A549 (cell line): ENCODE measurements at regions not wholly inside any gene's neighbourhood (a gene's known extent, or its start where the extent isn't known, plus 50 kb on each side); places are given as distances from the start of the nearest gene placed in this dataset.

Experiments used
- ATAC-seq, 2 experiments: fragments of 200-7000 bp in 1 of 2; fragments of >200 bp in 1 of 2; cut with Nextera tagmentation in 1 of 2; cut with Tn5 transposase in 1 of 2; 3 replicates each; pipeline versions ENCODE4 v1.8.0 to v1.9.1; 2018 to 2020; ENCODE audit warnings: mild to moderate bottlenecking in 1 of 2, moderate library complexity in 1 of 2
- CTCF ChIA-PET: fragments of 300-600 bp; sonication (Branson Sonifier 250); formaldehyde crosslinking; extraction: SDS; loops from one replicate; lab custom pipeline; 2021; ENCODE audit warnings: antibody characterized with exemption, inconsistent platforms; lab: Yijun Ruan, JAX
- POLR2A ChIA-PET: fragments of 350-600 bp; formaldehyde crosslinking; extraction: SDS; loops from one replicate; lab custom pipeline; 2021; ENCODE audit warnings: antibody characterized with exemption, inconsistent platforms; lab: Yijun Ruan, JAX
- DNase-seq, 2 experiments: peaks; one replicate each; pipeline versions ENCODE4 v3.0.0 to v3.0.0-alpha.2; 2011 to 2016; ENCODE audit warnings: low read depth in 1 of 2, low spot score in 1 of 2
- FAIRE-seq: peaks from 2 replicates; lab custom pipeline; 2011; peaks lifted over from hg19 to GRCh38; lab: Jason Lieb, UNC
- H3K27ac ChIP-seq, 2 experiments: fragments of >200 bp; sonication (Bioruptor Twin); formaldehyde crosslinking; 3 replicates each; pipeline ENCODE4 v1.5.1; 2016 to 2017
- H3K4me1 ChIP-seq: fragments of >200 bp; sonication (Bioruptor Twin); formaldehyde crosslinking; 3 replicates; pipeline ENCODE4 v1.6.1; 2016
- H3K4me2 ChIP-seq: fragments of >200 bp; sonication (Bioruptor Twin); formaldehyde crosslinking; 3 replicates; pipeline ENCODE4 v1.6.1; 2016
- H3K4me3 ChIP-seq: fragments of >200 bp; sonication (Bioruptor Twin); formaldehyde crosslinking; 3 replicates; pipeline ENCODE4 v1.5.1; 2016
- H3K9me3 ChIP-seq: fragments of >200 bp; sonication (Bioruptor Twin); formaldehyde crosslinking; 3 replicates; pipeline ENCODE4 v1.6.1; 2016
- BCL3 ChIP-seq: fragments of >200 bp; sonication (Bioruptor Twin); formaldehyde crosslinking; IDR thresholded peaks from 3 replicates; pipeline ENCODE4 v1.6.1; 2016
- CBX8 ChIP-seq: fragments of 200-600 bp; sonication (generic); IDR thresholded peaks from 2 replicates; pipeline ENCODE4 v1.6.1; 2016
- E2F6 ChIP-seq: IDR thresholded peaks from 2 replicates; pipeline ENCODE4 v1.6.1; 2012; ENCODE audit warnings: low read depth, borderline replicate concordance
- EHF ChIP-seq: fragments of 250-450 bp; sonication (Bioruptor Pico); IDR thresholded peaks from 2 replicates; pipeline ENCODE4 v1.5.0; 2020; ENCODE audit warnings: mild to moderate bottlenecking
- EP300 ChIP-seq, 2 experiments: fragments of >200 bp; sonication (Bioruptor Twin); formaldehyde crosslinking; IDR thresholded peaks; 2 replicates in 1 of 2; 3 replicates in 1 of 2; pipeline ENCODE4 v1.6.1; 2016 to 2017
- ESRRA ChIP-seq: fragments of 150-350 bp; IDR thresholded peaks from 2 replicates; pipeline ENCODE4 v1.6.1; 2014; ENCODE audit warnings: mild to moderate bottlenecking, low read length, borderline replicate concordance
- FOSB ChIP-seq: fragments of 250-450 bp; sonication (Bioruptor Pico); IDR thresholded peaks from 2 replicates; pipeline ENCODE4 v1.5.0; 2020; ENCODE audit warnings: mild to moderate bottlenecking, moderate library complexity
- FOXS1 ChIP-seq: fragments of 250-450 bp; sonication (Bioruptor Pico); IDR thresholded peaks from 2 replicates; pipeline ENCODE4 v1.5.0; 2020; ENCODE audit warnings: mild to moderate bottlenecking, moderate library complexity
- GATA3 ChIP-seq: IDR thresholded peaks from 2 replicates; pipeline ENCODE4 v1.6.1; 2012; ENCODE audit warnings: borderline replicate concordance
- HES2 ChIP-seq: fragments of >200 bp; sonication (Bioruptor Twin); formaldehyde crosslinking; IDR thresholded peaks from 2 replicates; pipeline ENCODE4 v1.6.1; 2016
- HEYL ChIP-seq: fragments of 250-450 bp; sonication (Bioruptor Pico); IDR thresholded peaks from 2 replicates; pipeline ENCODE4 v1.8.0; 2021; ENCODE audit warnings: mild to moderate bottlenecking, moderate library complexity
- HOXB13 ChIP-seq: fragments of 250-450 bp; sonication (Bioruptor Pico); IDR thresholded peaks from 2 replicates; pipeline ENCODE4 v1.5.0; 2020; ENCODE audit warnings: low read depth, mild to moderate bottlenecking, moderate library complexity
- HOXB5 ChIP-seq: fragments of 250-450 bp; sonication (Bioruptor Pico); IDR thresholded peaks from 2 replicates; pipeline ENCODE4 v1.5.0; 2020; ENCODE audit warnings: mild to moderate bottlenecking, moderate library complexity
- MAZ ChIP-seq: fragments of 150-350 bp; IDR thresholded peaks from 2 replicates; pipeline ENCODE4 v1.6.1; 2014; ENCODE audit warnings: antibody characterized with exemption, low read depth, low read length, borderline replicate concordance
- NFE2L2 ChIP-seq: fragments of 150-350 bp; conservative IDR thresholded peaks from 2 replicates; pipeline ENCODE4 v1.6.1; 2014; ENCODE audit warnings: low read length
- NR3C1 ChIP-seq: fragments of >200 bp; sonication (Bioruptor Twin); formaldehyde crosslinking; IDR thresholded peaks from 3 replicates; pipeline ENCODE4 v1.6.1; 2017
- PBX3 ChIP-seq: IDR thresholded peaks from 2 replicates; pipeline ENCODE4 v1.6.1; 2012
- PHF8 ChIP-seq: fragments of 200-600 bp; sonication (generic); IDR thresholded peaks from 2 replicates; pipeline ENCODE4 v1.6.1; 2016; ENCODE audit warnings: low read depth, mild to moderate bottlenecking, antibody characterized with exemption, moderate library complexity, borderline replicate concordance
- RARB ChIP-seq: fragments of 250-450 bp; sonication (Bioruptor Pico); IDR thresholded peaks from 2 replicates; pipeline ENCODE4 v1.8.0; 2021; ENCODE audit warnings: mild to moderate bottlenecking, moderate library complexity
- RCOR1 ChIP-seq: fragments of 150-350 bp; IDR thresholded peaks from 2 replicates; pipeline ENCODE4 v1.6.1; 2014; ENCODE audit warnings: antibody characterized with exemption, low read length, low read depth
- REST ChIP-seq: fragments of 200-600 bp; sonication (generic); IDR thresholded peaks from 2 replicates; pipeline ENCODE4 v1.6.1; 2016; ENCODE audit warnings: antibody characterized with exemption, mild to moderate bottlenecking, moderate library complexity
- RNF2 ChIP-seq: fragments of 200-600 bp; sonication (generic); IDR thresholded peaks from 2 replicates; pipeline ENCODE4 v1.6.1; 2016; ENCODE audit warnings: low read depth, mild to moderate bottlenecking, antibody characterized with exemption, moderate library complexity, borderline replicate concordance
- SMC3 ChIP-seq: fragments of >200 bp; sonication (Bioruptor Twin); formaldehyde crosslinking; IDR thresholded peaks from 3 replicates; pipeline ENCODE4 v1.6.1; 2018; ENCODE audit warnings: inconsistent platforms
- TFCP2L1 ChIP-seq: fragments of 250-450 bp; sonication (Bioruptor Pico); IDR thresholded peaks from 2 replicates; pipeline ENCODE4 v1.5.0; 2021; ENCODE audit warnings: mild to moderate bottlenecking
- TP53 ChIP-seq: fragments of 250-450 bp; sonication (Bioruptor Pico); IDR thresholded peaks from 2 replicates; pipeline ENCODE4 v1.5.0; 2021; ENCODE audit warnings: mild to moderate bottlenecking, moderate library complexity
- ZC3H11A ChIP-seq: fragments of 450-650 bp; IDR thresholded peaks from 2 replicates; pipeline ENCODE4 v1.6.1; 2014; ENCODE audit warnings: antibody characterized with exemption, mild to moderate bottlenecking
- ZNF302 ChIP-seq: fragments of 250-450 bp; sonication (Bioruptor Pico); IDR thresholded peaks from 2 replicates; pipeline ENCODE4 v1.9.0; 2021; ENCODE audit warnings: inconsistent platforms, mild to moderate bottlenecking, moderate library complexity
- WGBS: methylation state at CpG from one replicate; pipeline ENCODE4 v1.1.6; 2017; ENCODE audit errors: missing lambda C conversion rate; 5-methylcytosine and 5-hydroxymethylcytosine counted together

GRCh38 chr9:129483415-129484351 is 137.2 kb downstream of the C9orf50 start (continued):
- TF ChIP-seq PBX3 = 0 out of 2 replicates have a peak, but pooled peaks have one; percentile 21
- 0 out of 2 replicates have a peak, but pooled peaks have one; percentile 24 for TF ChIP-seq HEYL
- 0 out of 3 replicates have a peak, but pooled peaks have one; percentile 37 for TF ChIP-seq BCL3
- no peak for TF ChIP-seq ZC3H11A
- no peak; the same call in none of the 2 replicates for TF ChIP-seq FOSB (CRISPR knock-in tag)
- TF ChIP-seq ESRRA = no peak
- 0 out of 2 replicates have a peak, but pooled peaks have one; percentile 3 for TF ChIP-seq RARB (CRISPR knock-in tag)
- TF ChIP-seq EP300 (IDR thresholded peaks at IDR 0.05) = peak in 1 of 2 experiments; percentile 49; a peak in 1 of 5 replicates
- no peak for TF ChIP-seq CBX8
- no peak for TF ChIP-seq NR3C1
- TF ChIP-seq NFE2L2 = no peak
- TF ChIP-seq ZNF302 (CRISPR knock-in tag) = peak; percentile 29; the same call in 1 of the 2 replicates
- 0 out of 2 replicates have a peak, but pooled peaks have one; percentile 36 for TF ChIP-seq FOXS1
- peak; percentile 71 for TF ChIP-seq HOXB13 (CRISPR knock-in tag)
- TF ChIP-seq SMC3 = peak; percentile 15; the same call in 1 of the 3 replicates

- FAIRE-seq = no peak
- Histone ChIP-seq H3K4me2 (peak overlapping the region; percentile 98), H3K4me1 (peaks cover 90% of the 10 kb centered on the region), H3K4me3 (peak overlapping the region; percentile 47), H3K9me3 (no peaks in the 10 kb centered on the region), H3K27ac (peak overlapping the region; percentile 99 to 100)
- POLR2A ChIA-PET = interaction anchor here (0.6 to 6.1 kb wide), 28 partner anchors 10 to 343 kb away, joined by 3 to 171 read pairs (median 7); partner anchors contain the start of genes IER5L and NTMT1
- 1% methylated on average over 20 of the region's 93 CpGs for WGBS
- peak in 1 of 2 experiments; percentile 86 for DNase-seq
- CTCF ChIA-PET = interaction anchor here (0.6 to 9.3 kb wide), 34 partner anchors 9 to 351 kb away, joined by 3 to 63 read pairs (median 4); partner anchors contain the start of gene IER5L
- peak; percentile 47 to 64 for ATAC-seq
- TF ChIP-seq HES2 (no peak), REST (no peak), TP53 (CRISPR knock-in tag) (peak; percentile 72; the same call in 1 of the 2 replicates), HEYL (no peak; the same call in 1 of the 2 replicates), RCOR1 (no peak), PHF8 (no peak), CBX8 (no peak), EHF (CRISPR knock-in tag) (peak; percentile 38), E2F6 (peak; percentile 24; the same call in 1 of the 2 replicates), TFCP2L1 (CRISPR knock-in tag) (no peak), MAZ (0 out of 2 replicates have a peak, but pooled peaks have one; percentile 4), ZNF302 (CRISPR knock-in tag) (no peak), GATA3 (no peak; the same call in 1 of the 2 replicates), HOXB5 (CRISPR knock-in tag) (peak; percentile 91), BCL3 (peak; percentile 72; the same call in 1 of the 3 replicates), RNF2 (no peak)
Observed at GRCh38 chr9:129482521-129483414, 138.1 kb downstream of the C9orf50 start.
